Hematopoietic multipotent progenitor cell treated with erythropoietin and hydrocortisone succinate and interleukin-3 and kit ligand, for 8 days (in vitro differentiated cells): ENCODE measurements at regions not wholly inside any gene's neighbourhood (a gene's known extent, or its start where the extent isn't known, plus 50 kb on each side); places are given as distances from the start of the nearest gene placed in this dataset.

Source experiments
- DNase-seq: peaks from one replicate; pipeline ENCODE4 v3.0.0-alpha.2; 2015

GRCh38 chr1:9419369-9420041, 119.8 kb upstream of the SLC25A33 start:
- DNase-seq = peak; percentile 53

GRCh38 chr1:9420835-9421532, 118.3 kb upstream of the SLC25A33 start:
- no peak for DNase-seq

- no peak for DNase-seq
These were observed 117.8 kb upstream of the SLC25A33 start for GRCh38 chr1:9421533-9421873.

- no peak for DNase-seq
These were observed 116.9 kb upstream of the SLC25A33 start for GRCh38 chr1:9422321-9422720.

- DNase-seq = no peak
These were observed 116.3 kb upstream of the SLC25A33 start for GRCh38 chr1:9422911-9423505.

GRCh38 chr1:9424261-9424660, 115.0 kb upstream of the SLC25A33 start:
- no peak for DNase-seq

- DNase-seq = no peak
These were observed 113.4 kb upstream of the SLC25A33 start for GRCh38 chr1:9425859-9426258.

GRCh38 chr1:9426291-9426711, 113.0 kb upstream of the SLC25A33 start:
- peak; percentile 49 for DNase-seq

- DNase-seq = no peak
These were observed 111.9 kb upstream of the SLC25A33 start for GRCh38 chr1:9427388-9427787.

GRCh38 chr1:9428601-9429341, 110.5 kb upstream of the SLC25A33 start:
- peak; percentile 98 for DNase-seq

GRCh38 chr1:9429342-9429711, 109.9 kb upstream of the SLC25A33 start:
- DNase-seq = no peak

- DNase-seq = no peak
These were observed 104.8 kb upstream of the SLC25A33 start for GRCh38 chr1:9434247-9435152.

- no peak for DNase-seq
These were observed 104.1 kb upstream of the SLC25A33 start for GRCh38 chr1:9435153-9435636.

- DNase-seq = no peak
These were observed 103.2 kb upstream of the SLC25A33 start for GRCh38 chr1:9435854-9436640.

- no peak for DNase-seq
These were observed 101.3 kb upstream of the SLC25A33 start for GRCh38 chr1:9437961-9438430.

GRCh38 chr1:9438431-9439073, 100.7 kb upstream of the SLC25A33 start:
- DNase-seq = no peak

GRCh38 chr1:9439074-9439761, 100.0 kb upstream of the SLC25A33 start:
- DNase-seq = no peak

GRCh38 chr1:9440261-9440660, 99.0 kb upstream of the SLC25A33 start:
- no peak for DNase-seq

- DNase-seq = no peak
These were observed 98.5 kb upstream of the SLC25A33 start for GRCh38 chr1:9440763-9441194.

- no peak for DNase-seq
These were observed 97.7 kb upstream of the SLC25A33 start for GRCh38 chr1:9441451-9442133.
